ENCODE measurements at regions not wholly inside any gene's neighbourhood (a gene's known extent, or its start where the extent isn't known, plus 50 kb on each side); places are given as distances from the start of the nearest gene placed in this dataset.

DNA sequence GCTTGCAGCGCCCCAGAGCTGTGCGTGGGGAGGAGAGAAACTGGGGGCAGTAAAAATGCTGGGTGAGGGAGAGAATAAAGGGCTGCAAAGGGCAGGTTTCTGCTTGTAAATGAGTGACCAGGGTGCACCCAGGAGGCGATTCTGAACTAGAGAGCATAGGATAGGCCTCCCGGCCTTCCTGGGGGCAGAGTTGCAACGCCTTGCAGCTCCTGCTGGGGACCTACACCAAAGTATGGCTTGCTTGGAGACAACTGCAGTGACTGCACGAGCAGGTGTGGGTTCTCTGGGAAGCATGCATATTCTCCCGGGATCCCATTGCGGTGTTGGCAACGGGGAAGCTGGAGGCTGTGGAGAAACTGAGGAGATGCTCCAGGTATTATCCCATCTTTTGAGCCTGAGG, 111.6 kb upstream of the SPACA1 start:
- DNase-seq (ENCODE audit: low spot score), result no peak
- intact Hi-C loops (cut with micrococcal nuclease; ENCODE audit: unreplicated experiment), result loop anchor here (10.0 kb wide), 1 partner anchor 541 kb away; no protein-coding TSS in a partner anchor

DNA sequence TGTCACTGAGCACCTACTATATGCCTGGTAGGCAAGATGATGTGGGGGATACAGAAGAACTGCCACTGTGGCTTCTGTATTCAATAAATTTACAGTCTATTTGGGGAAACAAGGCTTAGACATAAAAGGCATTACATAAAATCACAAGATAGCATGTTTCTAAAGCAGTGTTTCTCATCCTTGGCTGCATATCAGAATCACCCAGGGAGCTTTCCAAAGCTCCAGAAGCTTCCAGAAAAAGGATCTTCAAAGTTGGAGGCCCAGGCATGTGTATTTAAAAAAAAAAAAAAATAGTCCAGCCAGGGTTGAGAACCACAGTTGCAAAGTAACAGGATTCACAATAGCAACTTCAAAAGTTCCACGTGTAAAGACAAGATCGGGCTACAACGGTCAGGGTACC, 112.4 kb upstream of the SPACA1 start:
- peaks cover 52% of the 10 kb centered on the region for H3K4me1 ChIP-seq (ENCODE audit: insufficient read depth, low read length, poor library complexity, severe bottlenecking)
- no TSS peak for BruUV-seq (replicated peaks)
- ChIA-PET CTCF (ENCODE audit: unreplicated experiment) (no interaction called here), POLR2A (interaction anchor here (1.0 to 2.1 kb wide), 5 partner anchors 14 to 230 kb away, joined by 3 to 7 read pairs (median 3); no protein-coding TSS in a partner anchor)
- H3K36me3 ChIP-seq (ENCODE audit: insufficient read depth, low read length), result no peaks in the 10 kb centered on the region
- no peaks in the 10 kb centered on the region for H4K20me1 ChIP-seq (ENCODE audit: insufficient read depth, low read length)
- H2AFZ ChIP-seq (ENCODE audit: low read length), result peak overlapping the region; percentile 32
- no peak overlapping the region for H3K4me2 ChIP-seq (ENCODE audit: low read length)
- H3K9me3 ChIP-seq (ENCODE audit: low read length), result no peaks in the 10 kb centered on the region
- H3K79me2 ChIP-seq (ENCODE audit: insufficient read depth, low read depth, low read length), result no peaks in the 10 kb centered on the region
- no peaks in the 10 kb centered on the region for H3K9me2 ChIP-seq (ENCODE audit: insufficient read depth, low read length)
- TF ChIP-seq EZH2phosphoT487 (IDR thresholded peaks at IDR 0.05; ENCODE audit: borderline replicate concordance, low read depth, low read length), result no peak
- TF ChIP-seq, protein P1, sequence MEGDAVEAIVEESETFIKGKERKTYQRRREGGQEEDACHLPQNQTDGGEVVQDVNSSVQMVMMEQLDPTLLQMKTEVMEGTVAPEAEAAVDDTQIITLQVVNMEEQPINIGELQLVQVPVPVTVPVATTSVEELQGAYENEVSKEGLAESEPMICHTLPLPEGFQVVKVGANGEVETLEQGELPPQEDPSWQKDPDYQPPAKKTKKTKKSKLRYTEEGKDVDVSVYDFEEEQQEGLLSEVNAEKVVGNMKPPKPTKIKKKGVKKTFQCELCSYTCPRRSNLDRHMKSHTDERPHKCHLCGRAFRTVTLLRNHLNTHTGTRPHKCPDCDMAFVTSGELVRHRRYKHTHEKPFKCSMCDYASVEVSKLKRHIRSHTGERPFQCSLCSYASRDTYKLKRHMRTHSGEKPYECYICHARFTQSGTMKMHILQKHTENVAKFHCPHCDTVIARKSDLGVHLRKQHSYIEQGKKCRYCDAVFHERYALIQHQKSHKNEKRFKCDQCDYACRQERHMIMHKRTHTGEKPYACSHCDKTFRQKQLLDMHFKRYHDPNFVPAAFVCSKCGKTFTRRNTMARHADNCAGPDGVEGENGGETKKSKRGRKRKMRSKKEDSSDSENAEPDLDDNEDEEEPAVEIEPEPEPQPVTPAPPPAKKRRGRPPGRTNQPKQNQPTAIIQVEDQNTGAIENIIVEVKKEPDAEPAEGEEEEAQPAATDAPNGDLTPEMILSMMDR (conservative IDR thresholded peaks at IDR 0.05; ENCODE audit: low read length), result no peak
- H3K27ac ChIP-seq (ENCODE audit: low read depth, low read length, poor library complexity, severe bottlenecking), result no peak overlapping the region
- H3K4me3 ChIP-seq (ENCODE audit: low read depth, low read length, poor library complexity, severe bottlenecking), result no peak overlapping the region
- intact Hi-C loops (cut with micrococcal nuclease; ENCODE audit: unreplicated experiment), result loop anchor here (10.0 kb wide), 1 partner anchor 540 kb away; no protein-coding TSS in a partner anchor
- DNase-seq (ENCODE audit: low spot score), result no peak

More for the DNA sequence above, 111.6 kb upstream of the SPACA1 start:
- no peak overlapping the region for H3K4me3 ChIP-seq (ENCODE audit: low read depth, low read length, poor library complexity, severe bottlenecking)
- peaks cover 43% of the 10 kb centered on the region for H3K4me1 ChIP-seq (ENCODE audit: insufficient read depth, low read length, poor library complexity, severe bottlenecking)
- POLR2A ChIA-PET, result interaction anchor here (1.3 kb wide), 1 partner anchor 15 kb away, joined by 3 read pairs; no protein-coding TSS in a partner anchor
- peak overlapping the region; percentile 32; the same call in 1 of the 2 replicates for H2AFZ ChIP-seq (ENCODE audit: low read length)
- H4K20me1 ChIP-seq (ENCODE audit: insufficient read depth, low read length), result no peaks in the 10 kb centered on the region
- no peak overlapping the region for H3K27ac ChIP-seq (ENCODE audit: low read depth, low read length, poor library complexity, severe bottlenecking)
- TF ChIP-seq EZH2phosphoT487 (IDR thresholded peaks at IDR 0.05; ENCODE audit: borderline replicate concordance, low read depth, low read length), result no peak
- TF ChIP-seq, protein P1 (conservative IDR thresholded peaks at IDR 0.05; ENCODE audit: low read length), result no peak
- BruUV-seq (replicated peaks), result no TSS peak
- CTCF ChIA-PET (ENCODE audit: unreplicated experiment), result no interaction called here
- no peaks in the 10 kb centered on the region for H3K9me2 ChIP-seq (ENCODE audit: insufficient read depth, low read length)
- no peak overlapping the region for H3K4me2 ChIP-seq (ENCODE audit: low read length)
- no peaks in the 10 kb centered on the region for H3K36me3 ChIP-seq (ENCODE audit: insufficient read depth, low read length)
- no peaks in the 10 kb centered on the region for H3K9me3 ChIP-seq (ENCODE audit: low read length)
- no peaks in the 10 kb centered on the region for H3K79me2 ChIP-seq (ENCODE audit: insufficient read depth, low read depth, low read length)

- DNase-seq (ENCODE audit: low spot score), result peak; percentile 82
- TF ChIP-seq, protein P1 (conservative IDR thresholded peaks at IDR 0.05; ENCODE audit: low read length), result no peak
- TF ChIP-seq EZH2phosphoT487 (IDR thresholded peaks at IDR 0.05; ENCODE audit: borderline replicate concordance, low read depth, low read length), result no peak
- peak overlapping the region; percentile 57; the same call in 1 of the 2 replicates for H2AFZ ChIP-seq (ENCODE audit: low read length)
- H3K79me2 ChIP-seq (ENCODE audit: insufficient read depth, low read depth, low read length), result no peaks in the 10 kb centered on the region
- no TSS peak for BruUV-seq (replicated peaks)
- no peaks in the 10 kb centered on the region for H3K9me2 ChIP-seq (ENCODE audit: insufficient read depth, low read length)
- no peak overlapping the region for H3K4me3 ChIP-seq (ENCODE audit: low read depth, low read length, poor library complexity, severe bottlenecking)
- peaks cover 80% of the 10 kb centered on the region for H3K4me1 ChIP-seq (ENCODE audit: insufficient read depth, low read length, poor library complexity, severe bottlenecking)
- H3K9me3 ChIP-seq (ENCODE audit: low read length), result no peaks in the 10 kb centered on the region
- no peaks in the 10 kb centered on the region for H3K36me3 ChIP-seq (ENCODE audit: insufficient read depth, low read length)
- peak overlapping the region; percentile 38 for H3K4me2 ChIP-seq (ENCODE audit: low read length)
- POLR2A ChIA-PET, result interaction anchor here (0.5 to 2.9 kb wide), 17 partner anchors 9 to 248 kb away, joined by 3 to 10 read pairs (median 5); no protein-coding TSS in a partner anchor
- no peaks in the 10 kb centered on the region for H4K20me1 ChIP-seq (ENCODE audit: insufficient read depth, low read length)
- intact Hi-C loops (cut with micrococcal nuclease; ENCODE audit: unreplicated experiment), result loop anchor here (10.0 kb wide), 1 partner anchor 538 kb away; no protein-coding TSS in a partner anchor
- peak overlapping the region; percentile 69 for H3K27ac ChIP-seq (ENCODE audit: low read depth, low read length, poor library complexity, severe bottlenecking)
- CTCF ChIA-PET (ENCODE audit: unreplicated experiment), result interaction anchor here (0.6 to 1.4 kb wide), 2 partner anchors 8 to 30 kb away, joined by 3 to 4 read pairs; no protein-coding TSS in a partner anchor
These were observed 115.3 kb upstream of the SPACA1 start for GRCh38 chr6:87932361-87932760.
